ENCODE measurements at regions not wholly inside any gene's neighbourhood (a gene's known extent, or its start where the extent isn't known, plus 50 kb on each side); places are given as distances from the start of the nearest gene placed in this dataset.
"Not testable (repeated sequence)": the region's sequence is repeated elsewhere in the genome, so short reads cannot be mapped to it uniquely, and the experiment has no call there.

DNA sequence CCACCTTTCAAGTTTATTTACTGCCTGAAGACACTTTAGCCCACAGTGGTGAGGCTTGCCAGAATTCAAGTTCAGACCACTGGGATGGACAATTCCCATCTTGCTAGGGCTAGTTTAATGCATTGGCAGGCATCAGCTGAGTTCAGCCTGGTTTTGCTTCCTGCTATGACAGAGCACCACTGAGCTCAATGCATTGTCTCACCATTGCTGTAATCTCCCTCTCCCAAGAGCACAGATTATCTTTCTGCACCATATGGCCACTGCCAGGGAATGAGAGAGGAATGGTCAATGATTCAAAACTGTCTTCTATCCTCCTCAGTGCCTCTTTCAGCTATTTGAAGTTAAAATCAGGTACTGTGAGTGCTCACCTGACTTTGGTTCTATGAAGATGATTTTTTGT lies 160.8 kb downstream of the XPNPEP1 start:
- TF ChIP-seq, protein P1, sequence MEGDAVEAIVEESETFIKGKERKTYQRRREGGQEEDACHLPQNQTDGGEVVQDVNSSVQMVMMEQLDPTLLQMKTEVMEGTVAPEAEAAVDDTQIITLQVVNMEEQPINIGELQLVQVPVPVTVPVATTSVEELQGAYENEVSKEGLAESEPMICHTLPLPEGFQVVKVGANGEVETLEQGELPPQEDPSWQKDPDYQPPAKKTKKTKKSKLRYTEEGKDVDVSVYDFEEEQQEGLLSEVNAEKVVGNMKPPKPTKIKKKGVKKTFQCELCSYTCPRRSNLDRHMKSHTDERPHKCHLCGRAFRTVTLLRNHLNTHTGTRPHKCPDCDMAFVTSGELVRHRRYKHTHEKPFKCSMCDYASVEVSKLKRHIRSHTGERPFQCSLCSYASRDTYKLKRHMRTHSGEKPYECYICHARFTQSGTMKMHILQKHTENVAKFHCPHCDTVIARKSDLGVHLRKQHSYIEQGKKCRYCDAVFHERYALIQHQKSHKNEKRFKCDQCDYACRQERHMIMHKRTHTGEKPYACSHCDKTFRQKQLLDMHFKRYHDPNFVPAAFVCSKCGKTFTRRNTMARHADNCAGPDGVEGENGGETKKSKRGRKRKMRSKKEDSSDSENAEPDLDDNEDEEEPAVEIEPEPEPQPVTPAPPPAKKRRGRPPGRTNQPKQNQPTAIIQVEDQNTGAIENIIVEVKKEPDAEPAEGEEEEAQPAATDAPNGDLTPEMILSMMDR (IDR thresholded peaks at IDR 0.05; ENCODE audit: low read depth, low read length): no peak

DNA sequence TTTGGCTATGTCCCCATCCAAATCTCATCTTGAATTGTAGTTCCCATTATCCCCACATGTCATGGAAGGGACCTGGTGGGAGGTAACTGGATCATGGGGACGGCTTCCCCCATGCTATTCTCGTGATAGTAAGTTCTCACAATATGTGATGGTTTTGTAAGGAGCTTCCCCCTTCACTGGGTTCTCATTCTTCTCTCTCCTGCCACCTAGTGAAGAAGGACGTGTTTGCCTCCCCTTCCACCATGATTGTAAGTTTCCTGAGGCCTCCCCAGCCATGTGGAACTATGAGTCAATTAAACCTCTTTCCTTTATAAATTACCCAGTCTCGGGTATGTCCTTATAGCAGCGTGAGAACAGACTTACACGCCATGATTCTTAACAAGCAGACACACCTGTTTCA lies 165.6 kb downstream of the XPNPEP1 start:
- H3K4me1 ChIP-seq; DNase-seq; H3K36me3 ChIP-seq; H3K4me3 ChIP-seq (ENCODE audit: low read depth, low read length); H3K9me3 ChIP-seq; H3K27me3 ChIP-seq: not testable (repeated sequence)
- TF ChIP-seq, protein P1 (IDR thresholded peaks at IDR 0.05; ENCODE audit: low read depth, low read length): peak; percentile 33; the same call in 1 of the 2 replicates

More for the DNA sequence above, 160.8 kb downstream of the XPNPEP1 start:
- DNase-seq: no peak
- Histone ChIP-seq H3K4me3 (ENCODE audit: low read depth, low read length) (no peak overlapping the region), H3K27me3 (no peaks in the 10 kb centered on the region), H3K4me1 (no peaks in the 10 kb centered on the region), H3K9me3 (no peaks in the 10 kb centered on the region), H3K36me3 (no peaks in the 10 kb centered on the region)

- TF ChIP-seq, protein P1 (IDR thresholded peaks at IDR 0.05; ENCODE audit: low read depth, low read length): no peak
Observed at GRCh38 chr10:109746861-109747260, 176.4 kb downstream of the XPNPEP1 start.

DNA sequence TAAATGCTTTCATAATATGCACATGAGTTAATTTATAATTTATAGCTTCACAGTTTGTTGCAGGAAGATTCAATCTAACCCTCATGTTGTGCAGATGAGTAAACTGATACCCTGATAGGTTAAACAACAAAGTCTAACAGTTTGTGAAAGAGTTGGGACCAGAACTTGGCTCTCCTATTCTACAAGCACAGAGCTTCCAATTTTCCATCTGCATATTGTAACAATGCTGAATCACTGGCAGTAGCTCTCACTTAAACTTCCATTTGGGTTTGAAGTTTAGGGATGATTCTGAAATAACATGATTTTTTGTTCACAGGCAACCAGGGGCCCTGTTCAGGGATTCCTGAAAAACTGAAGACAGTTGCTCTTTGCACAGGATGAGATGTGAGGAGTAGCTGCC lies 179.3 kb downstream of the XPNPEP1 start:
- DNase-seq: no peak
- no peak overlapping the region for H3K4me3 ChIP-seq (ENCODE audit: low read depth, low read length)
- no peaks in the 10 kb centered on the region for H3K27me3 ChIP-seq
- H3K36me3 ChIP-seq: no peaks in the 10 kb centered on the region
- H3K4me1 ChIP-seq: no peaks in the 10 kb centered on the region
- H3K9me3 ChIP-seq: no peaks in the 10 kb centered on the region
- TF ChIP-seq, protein P1 (IDR thresholded peaks at IDR 0.05; ENCODE audit: low read depth, low read length): no peak

More at GRCh38 chr10:109746861-109747260, 176.4 kb downstream of the XPNPEP1 start:
- Histone ChIP-seq H3K4me3 (ENCODE audit: low read depth, low read length) (no peak overlapping the region), H3K9me3 (no peaks in the 10 kb centered on the region), H3K27me3 (no peaks in the 10 kb centered on the region), H3K4me1 (no peaks in the 10 kb centered on the region), H3K36me3 (no peaks in the 10 kb centered on the region)
- no peak for DNase-seq

GRCh38 chr10:109743574-109743973 lies 179.7 kb downstream of the XPNPEP1 start:
- H3K36me3 ChIP-seq: no peaks in the 10 kb centered on the region
- DNase-seq: no peak
- no peak overlapping the region for H3K4me3 ChIP-seq (ENCODE audit: low read depth, low read length)
- no peaks in the 10 kb centered on the region for H3K9me3 ChIP-seq
- no peaks in the 10 kb centered on the region for H3K27me3 ChIP-seq
- no peaks in the 10 kb centered on the region for H3K4me1 ChIP-seq
- TF ChIP-seq, protein P1 (IDR thresholded peaks at IDR 0.05; ENCODE audit: low read depth, low read length): no peak

DNA sequence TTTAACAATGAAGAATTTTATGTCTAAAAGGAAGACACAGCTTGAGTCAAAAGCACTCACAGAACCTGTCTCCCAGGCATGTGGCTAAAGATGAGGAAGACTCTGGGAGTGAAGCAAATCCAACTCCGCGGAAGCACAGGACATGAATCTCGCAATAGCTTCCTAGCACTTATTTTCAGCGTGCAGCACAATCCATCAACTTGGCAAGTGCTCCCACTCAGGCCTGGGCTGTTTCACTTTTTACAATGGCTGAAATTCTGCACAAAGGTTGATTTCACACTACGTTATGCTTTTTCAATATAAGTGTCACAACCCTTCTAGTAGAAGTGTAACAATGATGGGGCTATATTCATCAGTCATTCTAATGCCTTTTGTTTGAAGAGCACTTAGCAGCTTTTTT lies 180.2 kb downstream of the XPNPEP1 start:
- Histone ChIP-seq H3K36me3 (no peaks in the 10 kb centered on the region), H3K4me3 (ENCODE audit: low read depth, low read length) (no peak overlapping the region), H3K4me1 (no peaks in the 10 kb centered on the region), H3K9me3 (no peaks in the 10 kb centered on the region), H3K27me3 (no peaks in the 10 kb centered on the region)
- DNase-seq: no peak
- TF ChIP-seq, protein P1 (IDR thresholded peaks at IDR 0.05; ENCODE audit: low read depth, low read length): no peak
